ENCODE measurements at regions not wholly inside any gene's neighbourhood (a gene's known extent, or its start where the extent isn't known, plus 50 kb on each side); places are given as distances from the start of the nearest gene placed in this dataset.

GRCh38 chr12:103011974-103012763 is 54.7 kb downstream of the ASCL1 start:
- POLR2A ChIA-PET: no interaction called here
- TF ChIP-seq, protein P1, sequence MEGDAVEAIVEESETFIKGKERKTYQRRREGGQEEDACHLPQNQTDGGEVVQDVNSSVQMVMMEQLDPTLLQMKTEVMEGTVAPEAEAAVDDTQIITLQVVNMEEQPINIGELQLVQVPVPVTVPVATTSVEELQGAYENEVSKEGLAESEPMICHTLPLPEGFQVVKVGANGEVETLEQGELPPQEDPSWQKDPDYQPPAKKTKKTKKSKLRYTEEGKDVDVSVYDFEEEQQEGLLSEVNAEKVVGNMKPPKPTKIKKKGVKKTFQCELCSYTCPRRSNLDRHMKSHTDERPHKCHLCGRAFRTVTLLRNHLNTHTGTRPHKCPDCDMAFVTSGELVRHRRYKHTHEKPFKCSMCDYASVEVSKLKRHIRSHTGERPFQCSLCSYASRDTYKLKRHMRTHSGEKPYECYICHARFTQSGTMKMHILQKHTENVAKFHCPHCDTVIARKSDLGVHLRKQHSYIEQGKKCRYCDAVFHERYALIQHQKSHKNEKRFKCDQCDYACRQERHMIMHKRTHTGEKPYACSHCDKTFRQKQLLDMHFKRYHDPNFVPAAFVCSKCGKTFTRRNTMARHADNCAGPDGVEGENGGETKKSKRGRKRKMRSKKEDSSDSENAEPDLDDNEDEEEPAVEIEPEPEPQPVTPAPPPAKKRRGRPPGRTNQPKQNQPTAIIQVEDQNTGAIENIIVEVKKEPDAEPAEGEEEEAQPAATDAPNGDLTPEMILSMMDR (IDR thresholded peaks at IDR 0.05; ENCODE audit: insufficient read depth, low read length, missing control alignments): no peak
- DNase-seq (ENCODE audit: low read depth, low spot score): no peak
- no peak overlapping the region for H3K4me3 ChIP-seq (ENCODE audit: low read depth, low read length)
- CTCF ChIA-PET: no interaction called here

- POLR2A ChIA-PET: no interaction called here
- CTCF ChIA-PET: no interaction called here
- no peak for DNase-seq (ENCODE audit: low read depth, low spot score)
- TF ChIP-seq, protein P1 (IDR thresholded peaks at IDR 0.05; ENCODE audit: insufficient read depth, low read length, missing control alignments): no peak
- no peak overlapping the region for H3K4me3 ChIP-seq (ENCODE audit: low read depth, low read length)
These were observed 55.4 kb downstream of the ASCL1 start for GRCh38 chr12:103012884-103013283.

- DNase-seq (ENCODE audit: low read depth, low spot score): no peak
- POLR2A ChIA-PET: no interaction called here
- CTCF ChIA-PET: no interaction called here
These were observed 56.3 kb downstream of the ASCL1 start for GRCh38 chr12:103013741-103014300.

GRCh38 chr12:103016381-103016780 is 58.9 kb downstream of the ASCL1 start:
- no peak for DNase-seq (ENCODE audit: low read depth, low spot score)
- H3K4me3 ChIP-seq (ENCODE audit: low read depth, low read length): no peak overlapping the region
- TF ChIP-seq, protein P1 (IDR thresholded peaks at IDR 0.05; ENCODE audit: insufficient read depth, low read length, missing control alignments): no peak
- CTCF ChIA-PET: no interaction called here
- POLR2A ChIA-PET: no interaction called here

More at GRCh38 chr12:103013741-103014300, 56.3 kb downstream of the ASCL1 start:
- TF ChIP-seq, protein P1 (IDR thresholded peaks at IDR 0.05; ENCODE audit: insufficient read depth, low read length, missing control alignments): no peak
- H3K4me3 ChIP-seq (ENCODE audit: low read depth, low read length): no peak overlapping the region

- DNase-seq (ENCODE audit: low read depth, low spot score): no peak
- CTCF ChIA-PET: no interaction called here
- H3K4me3 ChIP-seq (ENCODE audit: low read depth, low read length): no peak overlapping the region
- TF ChIP-seq, protein P1 (IDR thresholded peaks at IDR 0.05; ENCODE audit: insufficient read depth, low read length, missing control alignments): no peak
- POLR2A ChIA-PET: no interaction called here
These were observed 63.4 kb downstream of the ASCL1 start for GRCh38 chr12:103020839-103021238.

DNA sequence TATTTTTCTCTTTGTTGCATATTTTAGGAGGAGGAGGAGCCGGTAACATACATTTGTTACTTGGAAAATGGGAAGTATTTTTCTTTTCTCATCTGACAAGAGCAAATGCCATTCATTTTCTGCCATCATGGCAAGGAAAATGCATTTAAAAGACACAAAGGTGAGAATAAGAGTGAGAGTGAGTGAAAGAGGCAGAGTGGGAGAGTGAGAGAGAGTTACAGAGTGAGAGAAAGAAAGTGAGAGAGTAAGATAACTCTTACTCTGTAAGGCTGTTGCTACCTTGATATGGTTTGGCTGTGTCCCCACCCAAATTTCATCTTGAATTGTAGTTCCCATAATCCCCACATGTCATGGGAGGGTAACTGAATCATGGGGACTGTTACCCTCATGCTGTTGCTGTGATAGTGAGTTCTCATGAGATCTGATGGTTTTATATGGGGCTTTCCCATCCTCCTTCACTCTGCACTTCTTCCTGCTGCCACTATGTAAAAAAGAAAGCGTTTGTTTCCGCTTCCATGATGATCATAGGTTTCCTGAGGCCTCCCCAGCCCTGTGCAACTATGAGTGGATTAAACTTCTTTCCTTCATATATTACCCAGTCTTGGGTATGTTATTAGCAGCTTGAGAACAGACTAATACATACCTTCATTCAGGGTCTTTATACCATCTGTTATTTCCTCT is 64.2 kb downstream of the ASCL1 start:
- DNase-seq (ENCODE audit: low read depth, low spot score): no peak
- TF ChIP-seq, protein P1 (IDR thresholded peaks at IDR 0.05; ENCODE audit: insufficient read depth, low read length, missing control alignments): no peak
- ChIA-PET CTCF (no interaction called here), POLR2A (no interaction called here)
- H3K4me3 ChIP-seq (ENCODE audit: low read depth, low read length): no peak overlapping the region
